OCI-M1 (cell line): ENCODE measurements at regions not wholly inside any gene's neighbourhood (a gene's known extent, or its start where the extent isn't known, plus 50 kb on each side); places are given as distances from the start of the nearest gene placed in this dataset.

ENCODE experiments used
- DNase-seq: peaks from one replicate; lab custom pipeline; 2025; lab: John Stamatoyannopoulos, UW

- DNase-seq, result peak; percentile 25
Measured at GRCh38 chr14:87732562-87732961, 260.4 kb downstream of the GALC start.

GRCh38 chr14:87725318-87725717 lies 267.7 kb downstream of the GALC start:
- DNase-seq, result no peak

GRCh38 chr14:87712396-87713090 lies 280.4 kb downstream of the GALC start:
- DNase-seq, result no peak

GRCh38 chr14:87705439-87705896 lies 287.5 kb downstream of the GALC start:
- DNase-seq, result no peak

- DNase-seq, result peak; percentile 33
Measured at GRCh38 chr14:87698481-87698880, 294.5 kb downstream of the GALC start.

GRCh38 chr14:87696485-87696884 lies 296.5 kb downstream of the GALC start:
- DNase-seq, result no peak

GRCh38 chr14:87691042-87691881 lies 301.7 kb downstream of the GALC start:
- peak; percentile 65 for DNase-seq

- DNase-seq, result no peak
Measured at GRCh38 chr14:87690076-87690613, 302.8 kb downstream of the GALC start.

GRCh38 chr14:87688524-87688923 lies 304.5 kb downstream of the GALC start:
- no peak for DNase-seq

- no peak for DNase-seq
Measured at GRCh38 chr14:87687420-87687819, 305.6 kb downstream of the GALC start.

- DNase-seq, result no peak
Measured at GRCh38 chr14:87686746-87687145, 306.2 kb downstream of the GALC start.

GRCh38 chr14:87679866-87680265 lies 313.1 kb downstream of the GALC start:
- no peak for DNase-seq

GRCh38 chr14:87678624-87679023 lies 314.4 kb downstream of the GALC start:
- DNase-seq, result no peak

- no peak for DNase-seq
Measured at GRCh38 chr14:87676814-87677437, 316.1 kb downstream of the GALC start.

- DNase-seq, result no peak
Measured at GRCh38 chr14:87667659-87668058, 325.3 kb downstream of the GALC start.

GRCh38 chr14:87656315-87656714 lies 336.7 kb downstream of the GALC start:
- DNase-seq, result no peak

- no peak for DNase-seq
Measured at GRCh38 chr14:87652278-87652677, 340.7 kb downstream of the GALC start.

- DNase-seq, result no peak
Measured at GRCh38 chr14:87644689-87645088, 348.3 kb downstream of the GALC start.

- no peak for DNase-seq
Measured at GRCh38 chr14:87643005-87643404, 350.0 kb downstream of the GALC start.

GRCh38 chr14:87640553-87640952 lies 352.4 kb downstream of the GALC start:
- DNase-seq, result no peak

- DNase-seq, result no peak
Measured at GRCh38 chr14:87638196-87638595, 354.8 kb downstream of the GALC start.

GRCh38 chr14:87635442-87635841 lies 357.5 kb downstream of the GALC start:
- no peak for DNase-seq

GRCh38 chr14:87632796-87633195 lies 360.2 kb downstream of the GALC start:
- no peak for DNase-seq
